ENCODE measurements at regions not wholly inside any gene's neighbourhood (a gene's known extent, or its start where the extent isn't known, plus 50 kb on each side); places are given as distances from the start of the nearest gene placed in this dataset.

DNA sequence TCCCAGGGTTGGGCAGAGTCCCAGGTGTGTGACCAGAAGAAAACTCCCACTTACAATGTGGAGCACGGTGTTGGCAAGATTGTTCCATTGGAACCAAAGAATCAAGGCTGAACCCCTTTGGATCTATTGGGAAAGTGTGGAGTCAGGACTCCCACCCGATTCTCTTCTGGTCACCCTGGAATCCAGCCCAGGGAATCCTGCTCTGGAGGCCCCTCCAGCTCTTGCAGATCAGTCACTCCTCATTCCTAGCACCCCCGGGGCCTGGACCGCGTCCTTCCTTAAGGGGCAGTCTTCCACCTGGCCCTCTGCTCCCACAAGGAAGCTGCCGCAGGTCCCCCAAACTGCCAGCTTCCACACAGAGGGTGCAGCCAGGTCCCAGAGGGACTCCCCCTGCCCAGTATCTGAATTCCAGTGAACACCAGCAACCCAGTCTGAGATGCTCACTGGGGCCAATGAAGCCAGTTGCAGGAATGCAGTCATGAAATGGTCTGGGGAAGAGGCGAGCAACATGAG lies 170.1 kb downstream of the GADD45G start:
- DNase-seq, result no peak

GRCh38 chr9:89775641-89776040 lies 170.8 kb downstream of the GADD45G start:
- DNase-seq, result no peak

DNA sequence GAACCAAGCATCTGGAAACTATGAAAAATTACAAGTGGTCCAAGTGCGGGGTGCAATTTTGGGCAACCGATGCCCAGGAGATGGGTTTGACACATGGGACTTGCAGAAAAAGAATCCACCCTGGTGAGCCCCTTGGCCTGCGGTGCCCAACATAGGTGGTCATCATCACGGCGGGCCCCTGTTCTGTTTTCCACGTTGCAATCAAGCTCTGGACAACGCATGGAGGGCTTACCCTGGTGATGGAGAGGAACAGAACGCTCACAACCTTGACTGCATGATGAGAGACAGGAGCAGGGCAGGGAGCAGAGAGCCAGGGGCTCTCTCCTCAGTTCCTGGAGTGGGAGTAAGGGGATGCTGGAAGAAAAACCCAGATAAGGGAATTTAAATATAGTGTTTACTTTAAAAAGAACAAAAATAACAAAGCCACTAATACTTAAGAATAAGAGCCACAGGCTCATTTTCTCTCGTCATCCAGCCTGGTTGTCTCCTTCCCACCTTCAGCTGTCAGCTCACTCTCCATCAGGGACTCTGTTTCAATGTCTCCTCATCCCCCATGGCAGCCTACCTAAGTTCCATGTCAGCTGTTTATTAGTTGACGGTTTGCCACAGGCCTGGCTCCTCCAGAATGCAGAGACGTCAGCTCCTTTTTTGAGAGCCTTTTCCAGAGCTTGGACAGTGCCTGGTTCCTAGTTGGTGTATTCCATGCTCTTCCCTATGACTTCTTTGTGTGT lies 172.1 kb downstream of the GADD45G start:
- DNase-seq, result no peak

- DNase-seq, result no peak
Observed at GRCh38 chr9:89777544-89777943, 172.7 kb downstream of the GADD45G start.

- DNase-seq, result no peak
Observed at GRCh38 chr9:89778100-89779090, 173.6 kb downstream of the GADD45G start.

DNA sequence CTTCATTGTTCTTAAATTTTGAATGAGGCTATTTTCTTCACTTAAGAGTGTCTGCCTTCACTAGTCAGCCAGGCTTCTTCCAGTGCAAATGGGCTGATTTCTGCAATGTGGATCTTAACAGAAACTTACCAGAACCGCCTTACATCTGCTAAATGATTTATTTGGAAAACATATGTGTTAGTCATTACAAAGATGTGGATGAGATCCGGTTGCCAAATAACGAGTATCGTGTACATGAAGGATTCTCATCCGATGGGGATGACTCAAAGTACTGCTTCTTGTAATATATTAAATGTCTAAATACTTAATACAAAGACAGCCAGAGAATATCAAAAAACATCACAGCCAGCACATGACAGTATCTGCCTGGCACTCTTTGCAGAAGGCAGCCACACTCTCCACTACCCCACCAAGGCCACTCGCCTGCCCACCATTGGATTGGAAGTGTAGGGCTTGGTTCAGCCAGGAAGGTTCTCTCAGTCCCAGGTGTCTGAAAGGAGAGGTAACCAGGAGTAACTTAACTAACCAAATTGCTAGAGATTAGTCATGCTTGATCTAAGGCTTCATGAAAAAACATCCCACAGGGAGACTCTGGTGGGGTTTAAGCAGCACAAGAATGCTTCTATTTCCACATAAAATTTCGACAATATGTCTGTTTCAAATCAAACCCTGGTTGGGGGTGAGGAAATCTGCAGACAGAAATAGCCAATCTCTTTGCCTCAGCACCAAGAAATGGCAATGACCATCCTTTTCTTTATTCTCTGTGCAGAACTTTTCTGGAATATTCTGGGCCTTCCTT lies 174.8 kb downstream of the GADD45G start:
- DNase-seq, result no peak

DNA sequence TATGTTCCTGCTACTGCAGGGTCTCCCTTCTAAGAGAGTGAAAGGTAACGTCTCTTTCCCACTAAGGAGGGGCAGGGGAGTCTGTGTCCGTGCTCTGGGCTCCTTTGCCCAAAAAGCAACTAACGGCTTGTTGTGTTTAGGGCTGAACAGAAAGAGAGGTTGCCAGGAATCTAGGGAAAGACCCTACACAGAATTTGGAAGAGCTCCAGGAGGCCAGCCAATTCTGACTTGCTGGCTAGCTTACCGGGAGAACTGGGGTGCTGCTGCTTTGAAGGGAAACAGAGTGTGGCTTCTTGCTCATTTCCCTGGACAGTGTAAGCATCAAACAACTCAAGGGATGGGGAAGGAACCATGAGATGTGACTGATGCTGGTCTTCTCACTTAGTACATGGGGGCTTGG lies 176.1 kb downstream of the GADD45G start:
- DNase-seq, result no peak

- DNase-seq, result no peak
Observed at GRCh38 chr9:89781838-89782540, 177.2 kb downstream of the GADD45G start.

DNA sequence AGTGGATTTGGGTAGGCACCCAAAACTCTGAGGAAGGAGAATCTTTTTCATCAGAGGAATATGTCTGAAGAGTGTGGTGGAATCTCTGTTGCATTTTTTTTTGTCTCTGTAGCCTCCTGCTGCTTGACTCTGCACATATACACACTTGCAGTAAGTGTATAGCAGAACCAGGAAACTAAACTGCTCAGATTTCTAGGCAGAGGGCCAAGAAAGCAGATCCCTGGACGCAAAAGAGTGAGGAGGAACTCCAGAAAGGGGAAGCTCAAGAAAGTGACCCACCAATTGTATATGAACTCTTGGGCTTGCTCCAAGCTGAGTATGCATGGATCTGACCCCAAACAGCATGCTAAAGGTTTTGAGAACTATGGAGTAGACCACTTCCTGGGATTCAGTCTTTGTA lies 181.8 kb downstream of the GADD45G start:
- DNase-seq, result peak; percentile 39

- DNase-seq, result no peak
Observed at GRCh38 chr9:89787595-89787994, 182.8 kb downstream of the GADD45G start.

DNA sequence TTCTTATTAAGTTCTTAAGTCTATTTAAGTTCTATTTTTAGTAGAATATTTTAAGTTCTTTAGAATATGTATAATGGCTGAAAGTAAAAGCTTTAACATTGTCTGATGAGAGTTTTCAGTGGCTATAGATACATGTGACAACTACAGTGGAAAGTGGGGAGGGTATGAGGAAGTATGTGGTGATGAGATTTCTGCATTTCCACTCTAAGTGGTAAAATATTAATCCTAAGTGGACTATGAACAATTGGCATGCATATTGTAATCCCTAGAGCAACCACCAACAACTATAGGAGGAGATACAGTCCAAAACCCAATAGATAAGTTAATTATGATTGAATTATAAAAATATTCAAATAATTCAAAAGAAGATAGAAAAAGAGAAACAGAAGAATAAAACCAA lies 183.6 kb downstream of the GADD45G start:
- no peak for DNase-seq

GRCh38 chr9:89789922-89790510 lies 185.2 kb downstream of the GADD45G start:
- DNase-seq, result no peak

DNA sequence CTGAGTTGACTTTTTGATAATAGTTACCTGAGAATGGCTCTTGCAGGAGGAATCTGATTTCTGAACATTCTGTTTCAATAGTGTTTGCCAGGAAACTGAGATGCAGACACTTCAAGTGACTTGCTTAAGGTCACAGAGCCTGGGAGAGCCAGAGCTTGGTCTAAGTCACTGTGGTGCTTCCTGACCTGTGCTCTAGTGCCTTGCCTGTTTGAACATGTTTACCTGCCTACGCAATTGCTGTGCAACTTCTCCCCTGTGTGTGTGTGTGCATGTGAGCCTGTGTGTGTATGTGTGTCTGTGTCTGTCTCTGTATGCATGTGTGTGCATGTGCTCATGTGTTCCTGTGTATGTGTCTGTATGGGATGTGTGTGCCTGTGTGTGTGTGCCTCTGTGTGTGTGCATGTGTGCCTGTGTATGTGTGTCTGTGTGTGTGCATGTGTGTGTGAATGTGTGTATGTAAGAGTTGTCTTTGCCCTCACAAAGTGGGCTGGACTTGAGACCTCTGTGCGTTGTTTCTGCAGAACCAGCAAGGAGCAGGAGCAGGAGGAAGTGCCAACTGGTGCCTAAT lies 185.8 kb downstream of the GADD45G start:
- DNase-seq, result no peak

DNA sequence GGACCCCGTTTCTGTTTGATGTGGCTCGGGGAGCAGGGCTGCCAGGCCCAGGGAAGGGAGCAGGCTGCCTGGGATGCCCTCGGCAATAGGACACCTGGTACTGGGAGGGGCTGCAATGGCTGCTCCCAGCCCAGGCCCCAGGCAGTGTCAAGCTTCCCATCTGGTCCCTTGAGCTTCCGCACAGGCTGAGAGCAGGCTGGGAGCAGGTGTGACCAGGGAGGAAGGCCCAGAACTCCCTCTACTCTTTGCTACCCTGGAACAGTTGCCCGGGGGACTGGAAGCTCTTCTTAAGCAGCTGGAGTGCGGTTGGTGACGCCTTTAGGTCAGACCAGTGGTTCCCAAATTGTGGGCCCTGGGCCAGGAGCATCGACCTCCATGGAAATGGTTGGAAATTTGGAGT lies 186.9 kb downstream of the GADD45G start:
- no peak for DNase-seq

- no peak for DNase-seq
Observed at GRCh38 chr9:89792189-89793123, 187.6 kb downstream of the GADD45G start.

DNA sequence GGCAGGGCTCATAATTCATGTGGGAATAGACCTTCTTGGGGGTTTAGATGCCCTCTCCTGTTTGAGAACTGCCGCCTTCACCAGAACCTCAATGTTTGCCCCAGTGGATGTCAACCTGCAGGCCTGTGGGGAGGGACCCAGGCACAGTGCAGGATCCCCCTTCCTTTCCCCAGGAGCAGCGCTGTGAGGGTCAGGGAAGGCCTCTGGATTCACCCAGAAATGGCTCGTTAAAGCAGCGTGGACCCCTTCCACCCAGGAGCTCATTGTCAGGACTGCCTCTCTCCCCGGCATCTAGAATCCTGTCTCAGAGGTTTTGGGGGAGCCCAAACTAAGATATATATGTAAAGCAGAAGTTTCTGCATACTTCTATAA lies 188.3 kb downstream of the GADD45G start:
- DNase-seq, result no peak

DNA sequence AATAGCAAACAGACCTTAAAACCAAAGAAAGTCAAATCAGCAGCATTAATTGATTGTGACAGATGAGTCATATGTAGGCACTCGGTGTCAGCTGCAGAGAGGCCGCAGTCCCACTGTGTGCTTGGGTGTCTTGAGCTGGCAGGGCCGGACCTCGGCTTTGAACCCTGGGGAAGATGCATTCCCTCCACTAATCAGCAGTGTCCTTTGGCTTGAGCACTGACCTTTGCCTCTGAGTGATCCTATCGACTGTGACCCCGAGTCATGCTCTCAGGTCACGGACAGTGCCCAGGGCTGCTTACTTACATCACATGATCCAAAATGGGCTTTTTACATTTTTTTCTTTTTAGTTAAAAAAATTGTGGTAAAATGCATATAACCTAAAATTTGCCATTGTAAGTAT lies 188.7 kb downstream of the GADD45G start:
- no peak for DNase-seq

DNA sequence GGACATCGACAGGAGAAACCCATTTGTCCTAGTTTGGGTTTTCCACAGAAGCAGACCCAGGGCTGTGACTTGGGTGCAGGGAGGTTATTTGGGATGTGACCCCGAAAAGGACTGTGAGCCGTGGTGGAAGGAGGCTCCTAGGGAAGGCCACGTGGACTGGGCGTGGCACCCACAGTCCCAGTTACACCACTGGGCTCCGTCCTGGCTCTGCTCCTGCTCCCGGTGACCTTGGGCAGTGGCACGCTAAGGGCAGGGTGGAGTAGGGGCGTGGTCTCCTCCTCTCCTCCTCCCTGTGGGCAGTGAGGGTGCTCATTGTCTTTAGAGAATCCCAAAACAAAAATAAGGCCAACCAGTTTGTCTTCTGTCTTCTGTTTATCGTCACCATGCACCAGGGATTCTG lies 190.1 kb downstream of the GADD45G start:
- no peak for DNase-seq

GRCh38 chr9:89795538-89796195 lies 190.9 kb downstream of the GADD45G start:
- no peak for DNase-seq

- DNase-seq, result no peak
Observed at GRCh38 chr9:89796606-89797005, 191.8 kb downstream of the GADD45G start.
